Gastrocnemius medialis (tissue), 4 donors: ENCODE measurements at regions not wholly inside any gene's neighbourhood (a gene's known extent, or its start where the extent isn't known, plus 50 kb on each side); places are given as distances from the start of the nearest gene placed in this dataset.

Experiments
- POLR2A ChIP-seq, 2 donors: fragments of 450-650 bp; IDR thresholded peaks; one replicate each; pipeline ENCODE4 v1.6.1; 2017; ENCODE audit warnings: antibody characterized with exemption in 2 of 2, mild to moderate bottlenecking in 2 of 2, moderate library complexity in 2 of 2
- TF ChIP-seq, protein P1 (sequence below), 5 experiments: fragments of 450-650 bp in 3 of 5; fragments of 200-600 bp in 2 of 5; sonication (generic) in 2 of 5; IDR thresholded peaks in 4 of 5; conservative IDR thresholded peaks in 1 of 5; 1 replicate in 4 of 5; 2 replicates in 1 of 5; pipeline ENCODE4 v1.5.1; 2016 to 2019; ENCODE audit warnings: antibody characterized with exemption in 5 of 5, mild to moderate bottlenecking in 3 of 5, moderate library complexity in 3 of 5

GRCh38 chr11:109363682-109364081, 58.3 kb upstream of the C11orf87 start:
- TF ChIP-seq, protein P1, sequence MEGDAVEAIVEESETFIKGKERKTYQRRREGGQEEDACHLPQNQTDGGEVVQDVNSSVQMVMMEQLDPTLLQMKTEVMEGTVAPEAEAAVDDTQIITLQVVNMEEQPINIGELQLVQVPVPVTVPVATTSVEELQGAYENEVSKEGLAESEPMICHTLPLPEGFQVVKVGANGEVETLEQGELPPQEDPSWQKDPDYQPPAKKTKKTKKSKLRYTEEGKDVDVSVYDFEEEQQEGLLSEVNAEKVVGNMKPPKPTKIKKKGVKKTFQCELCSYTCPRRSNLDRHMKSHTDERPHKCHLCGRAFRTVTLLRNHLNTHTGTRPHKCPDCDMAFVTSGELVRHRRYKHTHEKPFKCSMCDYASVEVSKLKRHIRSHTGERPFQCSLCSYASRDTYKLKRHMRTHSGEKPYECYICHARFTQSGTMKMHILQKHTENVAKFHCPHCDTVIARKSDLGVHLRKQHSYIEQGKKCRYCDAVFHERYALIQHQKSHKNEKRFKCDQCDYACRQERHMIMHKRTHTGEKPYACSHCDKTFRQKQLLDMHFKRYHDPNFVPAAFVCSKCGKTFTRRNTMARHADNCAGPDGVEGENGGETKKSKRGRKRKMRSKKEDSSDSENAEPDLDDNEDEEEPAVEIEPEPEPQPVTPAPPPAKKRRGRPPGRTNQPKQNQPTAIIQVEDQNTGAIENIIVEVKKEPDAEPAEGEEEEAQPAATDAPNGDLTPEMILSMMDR (IDR thresholded peaks at IDR 0.05 in 4 of 5, conservative IDR thresholded peaks at IDR 0.05 in 1 of 5): no peak
- TF ChIP-seq POLR2A (IDR thresholded peaks at IDR 0.05): no peak
